NB4 (cell line): ENCODE measurements at regions not wholly inside any gene's neighbourhood (a gene's known extent, or its start where the extent isn't known, plus 50 kb on each side); places are given as distances from the start of the nearest gene placed in this dataset.

ENCODE experiments used
- CTCF ChIP-seq: IDR thresholded peaks from one replicate; pipeline ENCODE4 v1.5.1; 2012; ENCODE audit warnings: low read depth, low read length
- MYC ChIP-seq: IDR thresholded peaks from 2 replicates; pipeline ENCODE4 v1.6.1; 2011; ENCODE audit warnings: low read depth, low read length
- POLR2A ChIP-seq: IDR thresholded peaks from 2 replicates; pipeline ENCODE4 v1.6.1; 2011; ENCODE audit warnings: mild to moderate bottlenecking; ENCODE audit not compliant: insufficient read length; ENCODE audit errors: extremely low read depth
- TF ChIP-seq, protein P1 (sequence below): IDR thresholded peaks from 2 replicates; pipeline ENCODE4 v1.6.1; 2011; ENCODE audit warnings: low read depth, low read length

DNA sequence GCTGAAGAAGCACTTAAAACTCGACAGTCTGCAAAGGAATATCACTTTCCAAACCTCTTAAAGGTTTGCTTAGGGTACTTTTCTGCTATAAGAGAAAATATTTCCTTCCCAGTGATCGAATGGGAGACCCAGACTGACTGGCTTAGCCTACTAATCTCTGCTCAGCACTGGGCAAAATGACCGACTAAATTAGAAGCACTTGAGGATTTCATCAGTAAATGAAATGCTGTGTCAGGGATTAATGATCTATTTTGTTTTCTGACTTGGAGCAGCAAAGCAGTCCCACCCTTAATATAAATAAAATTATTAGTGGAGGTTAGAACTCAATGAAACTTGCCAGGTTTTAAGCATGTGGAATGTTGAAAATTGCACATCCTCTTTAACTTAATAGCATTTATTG lies 411.6 kb downstream of the NEBL start:
- TF ChIP-seq POLR2A, result no peak
- TF ChIP-seq CTCF, result no peak
- TF ChIP-seq, protein P1, sequence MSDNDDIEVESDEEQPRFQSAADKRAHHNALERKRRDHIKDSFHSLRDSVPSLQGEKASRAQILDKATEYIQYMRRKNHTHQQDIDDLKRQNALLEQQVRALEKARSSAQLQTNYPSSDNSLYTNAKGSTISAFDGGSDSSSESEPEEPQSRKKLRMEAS, result no peak
- TF ChIP-seq MYC, result no peak
